Fibroblast of villous mesenchyme (primary cell): ENCODE measurements at regions not wholly inside any gene's neighbourhood (a gene's known extent, or its start where the extent isn't known, plus 50 kb on each side); places are given as distances from the start of the nearest gene placed in this dataset.

Experiments used
- DNase-seq: peaks from one replicate; pipeline ENCODE4 v3.0.0-alpha.2; 2010; ENCODE audit warnings: low read depth
- H3K4me3 ChIP-seq: 2 replicates; pipeline ENCODE4 v1.5.1; 2011; ENCODE audit warnings: low read depth, mild to moderate bottlenecking, low read length
- CTCF ChIP-seq: IDR thresholded peaks from 2 replicates; pipeline ENCODE4 v1.5.1; 2012; ENCODE audit warnings: low read depth, mild to moderate bottlenecking, low read length; ENCODE audit not compliant: insufficient read depth

- DNase-seq = peak; percentile 56
- no peak overlapping the region for H3K4me3 ChIP-seq
- TF ChIP-seq CTCF = peak; percentile 94
Observed at GRCh38 chr10:28241741-28242399, 61.0 kb downstream of the MPP7 start.

- no peak overlapping the region for H3K4me3 ChIP-seq
- no peak for TF ChIP-seq CTCF
- DNase-seq = no peak
Observed at GRCh38 chr10:28240400-28240799, 62.5 kb downstream of the MPP7 start.

GRCh38 chr10:28236591-28236990 is 66.3 kb downstream of the MPP7 start:
- no peak for DNase-seq
- H3K4me3 ChIP-seq = no peak overlapping the region
- TF ChIP-seq CTCF = no peak

- no peak for TF ChIP-seq CTCF
- DNase-seq = no peak
- no peak overlapping the region for H3K4me3 ChIP-seq
Observed at GRCh38 chr10:28220811-28221210, 82.1 kb downstream of the MPP7 start.

- DNase-seq = no peak
- TF ChIP-seq CTCF = no peak
- H3K4me3 ChIP-seq = no peak overlapping the region
Observed at GRCh38 chr10:28219251-28219650, 83.6 kb downstream of the MPP7 start.

GRCh38 chr10:28217848-28218247 is 85.0 kb downstream of the MPP7 start:
- TF ChIP-seq CTCF = no peak
- DNase-seq = peak; percentile 78
- H3K4me3 ChIP-seq = no peak overlapping the region

GRCh38 chr10:28215930-28216329 is 86.9 kb downstream of the MPP7 start:
- H3K4me3 ChIP-seq = no peak overlapping the region
- DNase-seq = no peak
- TF ChIP-seq CTCF = no peak
